GM23248 (cell line): ENCODE measurements at regions not wholly inside any gene's neighbourhood (a gene's known extent, or its start where the extent isn't known, plus 50 kb on each side); places are given as distances from the start of the nearest gene placed in this dataset.

ENCODE experiments used
- EZH2 ChIP-seq: fragments of 200-600 bp; sonication (generic); IDR thresholded peaks from 2 replicates; pipeline ENCODE4 v1.6.1; 2018; ENCODE audit warnings: antibody characterized with exemption, mild to moderate bottlenecking; ENCODE audit not compliant: insufficient read depth, poor library complexity, severe bottlenecking
- EZH2phosphoT487 ChIP-seq: fragments of 200-600 bp; sonication (generic); IDR thresholded peaks from 2 replicates; pipeline ENCODE4 v1.6.1; 2018; ENCODE audit warnings: antibody characterized with exemption, moderate library complexity, mild to moderate bottlenecking, low read depth; ENCODE audit not compliant: insufficient read depth

GRCh38 chr14:58907803-58908202 is 270.0 kb downstream of the DACT1 start:
- TF ChIP-seq EZH2 (no peak), EZH2phosphoT487 (no peak)
